HG03139 (cell line): ENCODE measurements at regions not wholly inside any gene's neighbourhood (a gene's known extent, or its start where the extent isn't known, plus 50 kb on each side); places are given as distances from the start of the nearest gene placed in this dataset.
"Not testable (repeated sequence)": the region's sequence is repeated elsewhere in the genome, so short reads cannot be mapped to it uniquely, and the experiment has no call there.

Experiments
- ATAC-seq: cut with Tn5 transposase; IDR thresholded peaks from one replicate; pipeline ENCODE4 v1.9.1; 2021; ENCODE audit not compliant: unreplicated experiment

- ATAC-seq: no peak
These were observed 70.7 kb upstream of the THBS1 start for GRCh38 chr15:39510001-39510701.

GRCh38 chr15:39511000-39511915, 69.6 kb upstream of the THBS1 start:
- no peak for ATAC-seq

- ATAC-seq: no peak
These were observed 69.0 kb upstream of the THBS1 start for GRCh38 chr15:39511916-39512260.

GRCh38 chr15:39512643-39513042, 68.2 kb upstream of the THBS1 start:
- ATAC-seq: no peak

- ATAC-seq: no peak
These were observed 66.9 kb upstream of the THBS1 start for GRCh38 chr15:39513936-39514335.

- no peak for ATAC-seq
These were observed 65.9 kb upstream of the THBS1 start for GRCh38 chr15:39514933-39515332.

- no peak for ATAC-seq
These were observed 65.1 kb upstream of the THBS1 start for GRCh38 chr15:39515765-39516164.

- ATAC-seq: no peak
These were observed 63.6 kb upstream of the THBS1 start for GRCh38 chr15:39517122-39517855.

- ATAC-seq: not testable (repeated sequence)
These were observed 56.9 kb upstream of the THBS1 start for GRCh38 chr15:39523968-39524367.

- no peak for ATAC-seq
These were observed 51.4 kb upstream of the THBS1 start for GRCh38 chr15:39529457-39529856.

GRCh38 chr15:39530480-39531342, 50.2 kb upstream of the THBS1 start:
- no peak for ATAC-seq
